Peyer's patch (tissue), 4 donors: ENCODE measurements at regions not wholly inside any gene's neighbourhood (a gene's known extent, or its start where the extent isn't known, plus 50 kb on each side); places are given as distances from the start of the nearest gene placed in this dataset.
"Not testable (repeated sequence)": the region's sequence is repeated elsewhere in the genome, so short reads cannot be mapped to it uniquely, and the experiment has no call there.

Experiments used
- DNase-seq, 3 donors: peaks; one replicate each; pipeline ENCODE4 v3.0.0-alpha.2; 2017 to 2019
- H3K27ac ChIP-seq, 4 donors: fragments of 200-600 bp; sonication (generic); one replicate each; pipeline ENCODE4 v1.5.1; 2016 to 2019
- H3K27me3 ChIP-seq, 2 donors: fragments of 200-600 bp; sonication (generic); one replicate each; pipeline ENCODE4 v1.5.1; 2019
- H3K36me3 ChIP-seq, 3 donors: fragments of 200-600 bp; sonication (generic); one replicate each; pipeline ENCODE4 v1.5.1; 2016 to 2019
- H3K4me1 ChIP-seq, 4 donors: fragments of 200-600 bp; sonication (generic); one replicate each; pipeline ENCODE4 v1.5.1; 2016 to 2019
- H3K4me3 ChIP-seq, 4 donors: fragments of 200-600 bp; sonication (generic); 1 replicate in 3 of 4; 2 replicates in 1 of 4; pipeline ENCODE4 v1.5.1; 2016 to 2019; ENCODE audit warnings: mild to moderate bottlenecking in 1 of 4
- H3K9me3 ChIP-seq, 4 donors: fragments of 200-600 bp; sonication (generic); one replicate each; pipeline ENCODE4 v1.5.1; 2016 to 2019; ENCODE audit warnings: mild to moderate bottlenecking in 1 of 4
- POLR2A ChIP-seq, 2 donors: fragments of 450-650 bp; IDR thresholded peaks; one replicate each; pipeline ENCODE4 v1.5.1; 2017; ENCODE audit warnings: antibody characterized with exemption in 2 of 2, mild to moderate bottlenecking in 2 of 2, moderate library complexity in 2 of 2

GRCh38 chr21:5085456-5085855 lies 5435.9 kb upstream of the TPTE start:
- not testable (repeated sequence) for H3K27ac ChIP-seq, H3K27me3 ChIP-seq, H3K4me1 ChIP-seq, H3K9me3 ChIP-seq, H3K36me3 ChIP-seq, H3K4me3 ChIP-seq
- peak in 1 of 3 donors; percentile 51 for DNase-seq

- not testable (repeated sequence) for H3K36me3 ChIP-seq, H3K4me3 ChIP-seq, H3K27me3 ChIP-seq, H3K9me3 ChIP-seq, H3K4me1 ChIP-seq
- peak overlapping the region in 1 of 4 donors; percentile 60 for H3K27ac ChIP-seq
- DNase-seq: peak; percentile 10 to 76 (median 72)
Measured at GRCh38 chr21:5086416-5086815, 5435.0 kb upstream of the TPTE start.

- not testable (repeated sequence) for H3K4me1 ChIP-seq, H3K36me3 ChIP-seq, H3K4me3 ChIP-seq, H3K27me3 ChIP-seq, H3K9me3 ChIP-seq, H3K27ac ChIP-seq, DNase-seq
Measured at GRCh38 chr21:5088820-5089219, 5432.6 kb upstream of the TPTE start.

GRCh38 chr21:5089399-5090089 lies 5431.8 kb upstream of the TPTE start:
- H3K36me3 ChIP-seq, H3K4me3 ChIP-seq, H3K27me3 ChIP-seq, H3K9me3 ChIP-seq, H3K4me1 ChIP-seq, H3K27ac ChIP-seq: not testable (repeated sequence)
- peak in 2 of 3 donors; percentile 13 to 39 for DNase-seq

GRCh38 chr21:5090132-5091079 lies 5431.0 kb upstream of the TPTE start:
- peak overlapping the region in 1 of 4 donors; percentile 46 for H3K27ac ChIP-seq
- DNase-seq: peak in 2 of 3 donors; percentile 15 to 23
- not testable (repeated sequence) for H3K27me3 ChIP-seq, H3K4me3 ChIP-seq, H3K9me3 ChIP-seq, H3K4me1 ChIP-seq, H3K36me3 ChIP-seq

GRCh38 chr21:5091274-5091673 lies 5430.1 kb upstream of the TPTE start:
- DNase-seq, H3K27me3 ChIP-seq, H3K36me3 ChIP-seq, H3K4me3 ChIP-seq, H3K4me1 ChIP-seq, H3K27ac ChIP-seq, H3K9me3 ChIP-seq: not testable (repeated sequence)

GRCh38 chr21:5095628-5096027 lies 5425.8 kb upstream of the TPTE start:
- H3K36me3 ChIP-seq, H3K4me3 ChIP-seq, H3K27me3 ChIP-seq, DNase-seq, H3K27ac ChIP-seq, H3K9me3 ChIP-seq, H3K4me1 ChIP-seq: not testable (repeated sequence)

- H3K9me3 ChIP-seq, H3K36me3 ChIP-seq, H3K27me3 ChIP-seq, H3K4me1 ChIP-seq, H3K27ac ChIP-seq, H3K4me3 ChIP-seq: not testable (repeated sequence)
- peak in 1 of 3 donors; percentile 41 for DNase-seq
Measured at GRCh38 chr21:5098010-5098743, 5423.2 kb upstream of the TPTE start.

- H3K27ac ChIP-seq: not testable (repeated sequence)
Measured at GRCh38 chr21:5100604-5101174, 5420.7 kb upstream of the TPTE start.

GRCh38 chr21:5101749-5102148 lies 5419.6 kb upstream of the TPTE start:
- not testable (repeated sequence) for H3K4me3 ChIP-seq, H3K27me3 ChIP-seq, H3K9me3 ChIP-seq, H3K36me3 ChIP-seq, H3K4me1 ChIP-seq
- TF ChIP-seq POLR2A (IDR thresholded peaks at IDR 0.05): peak in 1 of 2 donors; percentile 38
- peak; percentile 49 to 93 (median 87) for DNase-seq
- H3K27ac ChIP-seq: peak overlapping the region in 2 of 4 donors; percentile 52 to 70

More at GRCh38 chr21:5100604-5101174, 5420.7 kb upstream of the TPTE start:
- H3K9me3 ChIP-seq, DNase-seq, H3K27me3 ChIP-seq, H3K4me3 ChIP-seq, H3K4me1 ChIP-seq, H3K36me3 ChIP-seq: not testable (repeated sequence)

- H3K9me3 ChIP-seq: not testable (repeated sequence)
Measured at GRCh38 chr21:5103880-5104561, 5417.4 kb upstream of the TPTE start.

GRCh38 chr21:5104562-5104928 lies 5416.8 kb upstream of the TPTE start:
- peak overlapping the region in 1 of 4 donors; percentile 70 for H3K27ac ChIP-seq
- not testable (repeated sequence) for H3K4me1 ChIP-seq, H3K36me3 ChIP-seq, H3K9me3 ChIP-seq, H3K4me3 ChIP-seq, H3K27me3 ChIP-seq
- DNase-seq: peak in 1 of 3 donors; percentile 15

More at GRCh38 chr21:5103880-5104561, 5417.4 kb upstream of the TPTE start:
- not testable (repeated sequence) for H3K36me3 ChIP-seq, H3K4me1 ChIP-seq, H3K27me3 ChIP-seq, H3K4me3 ChIP-seq
- H3K27ac ChIP-seq: peak overlapping the region in 2 of 4 donors; percentile 35 to 77
- DNase-seq: peak in 2 of 3 donors; percentile 28 to 60

- not testable (repeated sequence) for H3K4me3 ChIP-seq, H3K4me1 ChIP-seq, H3K9me3 ChIP-seq, H3K27me3 ChIP-seq, H3K36me3 ChIP-seq
- H3K27ac ChIP-seq: peak overlapping the region in 1 of 4 donors; percentile 81
- DNase-seq: peak; percentile 20 to 60 (median 20)
Measured at GRCh38 chr21:5105939-5106708, 5415.3 kb upstream of the TPTE start.
